GM04503 (cell line): ENCODE measurements at regions not wholly inside any gene's neighbourhood (a gene's known extent, or its start where the extent isn't known, plus 50 kb on each side); places are given as distances from the start of the nearest gene placed in this dataset.

Source experiments
- DNase-seq: peaks from one replicate; pipeline ENCODE4 v3.0.0-alpha.2; 2012; ENCODE audit warnings: low read depth

- no peak for DNase-seq
Measured at GRCh38 chr1:240672132-240672811, 60.3 kb upstream of the GREM2 start.

- DNase-seq, result no peak
Measured at GRCh38 chr1:240667351-240667750, 55.4 kb upstream of the GREM2 start.

GRCh38 chr1:240666568-240667198 is 54.7 kb upstream of the GREM2 start:
- DNase-seq, result no peak

GRCh38 chr1:240663169-240663879 is 51.4 kb upstream of the GREM2 start:
- peak; percentile 73 for DNase-seq
